ENCODE measurements at regions not wholly inside any gene's neighbourhood (a gene's known extent, or its start where the extent isn't known, plus 50 kb on each side); places are given as distances from the start of the nearest gene placed in this dataset.

DNA sequence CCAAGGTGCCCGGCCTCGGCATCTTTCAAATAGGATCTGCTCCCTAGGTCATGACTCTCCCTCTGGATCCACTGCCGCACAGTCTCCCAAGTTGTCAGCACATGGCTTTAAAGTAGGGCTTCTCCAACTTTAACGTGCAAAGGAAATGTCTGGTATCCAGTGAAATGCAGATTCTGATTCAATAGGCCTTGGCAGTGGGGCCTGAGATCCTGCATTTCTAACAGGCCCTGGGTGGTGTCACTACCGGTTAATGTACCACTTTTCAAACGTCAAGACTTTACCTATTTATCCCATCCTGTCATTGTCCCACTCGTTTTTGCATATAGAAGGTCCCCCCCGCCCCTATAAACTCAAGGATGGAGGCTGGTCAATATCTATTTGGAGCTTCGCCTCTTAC, 137.6 kb upstream of the ZNF618 start:
- TF ChIP-seq, protein P1, sequence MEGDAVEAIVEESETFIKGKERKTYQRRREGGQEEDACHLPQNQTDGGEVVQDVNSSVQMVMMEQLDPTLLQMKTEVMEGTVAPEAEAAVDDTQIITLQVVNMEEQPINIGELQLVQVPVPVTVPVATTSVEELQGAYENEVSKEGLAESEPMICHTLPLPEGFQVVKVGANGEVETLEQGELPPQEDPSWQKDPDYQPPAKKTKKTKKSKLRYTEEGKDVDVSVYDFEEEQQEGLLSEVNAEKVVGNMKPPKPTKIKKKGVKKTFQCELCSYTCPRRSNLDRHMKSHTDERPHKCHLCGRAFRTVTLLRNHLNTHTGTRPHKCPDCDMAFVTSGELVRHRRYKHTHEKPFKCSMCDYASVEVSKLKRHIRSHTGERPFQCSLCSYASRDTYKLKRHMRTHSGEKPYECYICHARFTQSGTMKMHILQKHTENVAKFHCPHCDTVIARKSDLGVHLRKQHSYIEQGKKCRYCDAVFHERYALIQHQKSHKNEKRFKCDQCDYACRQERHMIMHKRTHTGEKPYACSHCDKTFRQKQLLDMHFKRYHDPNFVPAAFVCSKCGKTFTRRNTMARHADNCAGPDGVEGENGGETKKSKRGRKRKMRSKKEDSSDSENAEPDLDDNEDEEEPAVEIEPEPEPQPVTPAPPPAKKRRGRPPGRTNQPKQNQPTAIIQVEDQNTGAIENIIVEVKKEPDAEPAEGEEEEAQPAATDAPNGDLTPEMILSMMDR (IDR thresholded peaks at IDR 0.05), result no peak
- no peak for TF ChIP-seq POLR2A (IDR thresholded peaks at IDR 0.05)
